ENCODE measurements at regions not wholly inside any gene's neighbourhood (a gene's known extent, or its start where the extent isn't known, plus 50 kb on each side); places are given as distances from the start of the nearest gene placed in this dataset.
"Not testable (repeated sequence)": the region's sequence is repeated elsewhere in the genome, so short reads cannot be mapped to it uniquely, and the experiment has no call there.

DNA sequence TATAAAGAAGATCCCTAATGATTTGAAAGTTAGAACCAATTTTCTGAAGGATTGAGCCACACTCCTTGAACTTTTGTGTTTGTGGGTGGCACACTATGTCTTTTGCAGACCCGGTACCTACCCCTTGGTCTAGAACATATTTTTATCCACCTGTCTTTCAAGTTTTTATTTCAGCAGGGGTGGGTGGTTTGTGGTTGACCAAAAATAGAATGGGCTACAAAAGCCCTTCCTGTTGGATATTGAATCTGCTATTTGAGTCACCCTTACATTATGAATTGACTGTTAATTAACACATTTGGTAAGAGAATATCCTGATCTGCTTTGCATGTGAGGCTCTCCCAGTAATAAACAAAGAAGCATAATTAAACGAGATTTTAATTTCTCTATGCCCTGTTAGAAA is 401.2 kb downstream of the POTEH start:
- not testable (repeated sequence) for H3K27ac Mint-ChIP-seq (ENCODE audit: unreplicated experiment); H3K36me3 Mint-ChIP-seq (ENCODE audit: low read depth); H3K4me1 Mint-ChIP-seq; DNase-seq (ENCODE audit: low read depth, low spot score); H3K27me3 Mint-ChIP-seq (ENCODE audit: low read depth); H3K9me3 Mint-ChIP-seq; H3K4me3 Mint-ChIP-seq

DNA sequence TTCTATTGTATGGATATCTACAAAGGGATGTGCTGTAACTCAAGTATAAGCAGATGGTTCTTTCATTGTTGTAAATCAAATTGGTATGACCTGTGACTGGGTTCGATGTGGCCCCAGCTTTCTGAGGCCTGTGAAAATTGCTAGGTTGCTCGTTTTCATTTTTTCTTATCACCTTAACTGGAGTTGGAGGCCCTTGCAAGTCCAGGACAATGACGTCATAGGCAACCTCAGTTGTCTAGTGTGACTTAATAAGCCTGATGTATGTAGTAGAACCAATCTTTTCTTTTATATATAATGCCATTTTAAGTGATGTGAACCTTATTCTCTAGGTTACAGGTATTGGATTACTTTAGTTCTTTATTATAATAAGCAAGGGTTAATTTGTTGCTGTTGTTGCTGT is 415.3 kb downstream of the POTEH start:
- not testable (repeated sequence) for H3K36me3 Mint-ChIP-seq (ENCODE audit: low read depth); H3K4me3 Mint-ChIP-seq; H3K27ac Mint-ChIP-seq (ENCODE audit: unreplicated experiment); H3K4me1 Mint-ChIP-seq; H3K27me3 Mint-ChIP-seq (ENCODE audit: low read depth); H3K9me3 Mint-ChIP-seq; DNase-seq (ENCODE audit: low read depth, low spot score)

DNA sequence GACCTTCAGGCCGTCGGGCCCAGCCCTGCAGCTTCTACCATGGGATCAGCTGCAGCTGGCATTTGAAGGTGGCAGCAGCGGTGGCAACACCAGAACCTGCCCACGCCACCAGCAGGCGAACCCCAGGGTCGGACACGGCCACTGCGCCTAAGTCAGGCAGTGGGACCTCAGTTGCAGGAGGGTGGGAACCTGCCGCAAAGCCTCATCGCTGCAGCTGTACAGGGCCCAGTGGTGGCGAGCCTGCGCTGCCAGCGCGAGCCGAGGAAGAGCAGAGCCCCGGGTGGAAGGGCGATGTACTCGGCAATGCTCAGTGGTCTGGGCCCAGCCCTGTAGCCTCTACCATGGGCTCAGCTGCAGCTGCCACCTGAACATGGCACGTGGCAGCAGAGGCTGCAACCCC is 441.6 kb downstream of the POTEH start:
- H3K27ac Mint-ChIP-seq (ENCODE audit: unreplicated experiment); H3K4me1 Mint-ChIP-seq; DNase-seq (ENCODE audit: low read depth, low spot score); H3K4me3 Mint-ChIP-seq; H3K9me3 Mint-ChIP-seq; H3K27me3 Mint-ChIP-seq (ENCODE audit: low read depth); H3K36me3 Mint-ChIP-seq (ENCODE audit: low read depth): not testable (repeated sequence)

DNA sequence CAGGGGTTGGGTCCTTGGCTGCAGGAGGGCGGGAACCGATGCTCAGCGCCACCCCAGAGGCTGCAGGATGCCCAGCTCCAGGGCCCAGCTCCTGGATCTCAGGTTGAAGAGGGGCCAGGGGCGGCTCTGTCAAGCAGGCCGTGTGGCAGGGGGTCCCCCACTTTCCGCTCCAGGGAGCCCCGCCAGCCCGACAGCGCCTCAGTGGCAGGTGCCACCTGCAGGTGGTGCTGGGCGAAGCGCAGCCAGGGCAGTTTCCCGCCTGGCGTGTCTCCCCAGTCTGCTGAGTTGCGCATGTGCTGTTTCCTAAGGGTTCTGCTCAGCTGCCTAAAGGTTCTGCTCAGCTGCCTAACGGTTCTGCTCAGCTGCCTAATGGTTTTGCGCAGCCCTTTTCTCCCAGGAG is 442.1 kb downstream of the POTEH start:
- no peaks in the 10 kb centered on the region for H3K4me1 Mint-ChIP-seq
- peaks cover 2% of the 10 kb centered on the region for H3K36me3 Mint-ChIP-seq (ENCODE audit: low read depth)
- H3K4me3 Mint-ChIP-seq = no peak overlapping the region
- no peak for DNase-seq (ENCODE audit: low read depth, low spot score)
- no peak overlapping the region for H3K27ac Mint-ChIP-seq (ENCODE audit: unreplicated experiment)
- H3K27me3 Mint-ChIP-seq (ENCODE audit: low read depth) = no peaks in the 10 kb centered on the region
- TF ChIP-seq, protein P1, sequence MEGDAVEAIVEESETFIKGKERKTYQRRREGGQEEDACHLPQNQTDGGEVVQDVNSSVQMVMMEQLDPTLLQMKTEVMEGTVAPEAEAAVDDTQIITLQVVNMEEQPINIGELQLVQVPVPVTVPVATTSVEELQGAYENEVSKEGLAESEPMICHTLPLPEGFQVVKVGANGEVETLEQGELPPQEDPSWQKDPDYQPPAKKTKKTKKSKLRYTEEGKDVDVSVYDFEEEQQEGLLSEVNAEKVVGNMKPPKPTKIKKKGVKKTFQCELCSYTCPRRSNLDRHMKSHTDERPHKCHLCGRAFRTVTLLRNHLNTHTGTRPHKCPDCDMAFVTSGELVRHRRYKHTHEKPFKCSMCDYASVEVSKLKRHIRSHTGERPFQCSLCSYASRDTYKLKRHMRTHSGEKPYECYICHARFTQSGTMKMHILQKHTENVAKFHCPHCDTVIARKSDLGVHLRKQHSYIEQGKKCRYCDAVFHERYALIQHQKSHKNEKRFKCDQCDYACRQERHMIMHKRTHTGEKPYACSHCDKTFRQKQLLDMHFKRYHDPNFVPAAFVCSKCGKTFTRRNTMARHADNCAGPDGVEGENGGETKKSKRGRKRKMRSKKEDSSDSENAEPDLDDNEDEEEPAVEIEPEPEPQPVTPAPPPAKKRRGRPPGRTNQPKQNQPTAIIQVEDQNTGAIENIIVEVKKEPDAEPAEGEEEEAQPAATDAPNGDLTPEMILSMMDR (conservative IDR thresholded peaks at IDR 0.05) = no peak
- H3K9me3 Mint-ChIP-seq = peaks cover 3% of the 10 kb centered on the region

DNA sequence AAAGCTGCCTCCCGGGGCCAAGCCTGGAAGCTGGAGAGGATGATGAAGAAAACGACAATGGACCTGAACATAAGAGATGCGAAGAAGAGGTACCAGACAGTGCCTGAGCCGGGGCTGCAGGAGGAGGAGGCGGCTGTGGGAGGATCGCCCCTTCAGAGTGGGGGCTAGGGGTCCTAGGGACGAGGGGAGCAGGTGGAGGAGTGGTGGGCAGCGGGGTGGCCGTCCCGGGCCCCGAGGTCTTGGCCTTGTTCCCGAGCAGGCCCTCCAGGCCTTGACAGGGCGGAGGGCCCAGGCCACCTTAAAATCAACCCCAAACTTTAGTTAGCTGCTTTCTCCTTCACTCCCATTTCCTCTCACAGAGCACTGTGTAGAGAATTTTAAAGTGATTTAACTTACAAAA is 442.8 kb downstream of the POTEH start:
- not testable (repeated sequence) for DNase-seq (ENCODE audit: low read depth, low spot score); H3K9me3 Mint-ChIP-seq; H3K4me1 Mint-ChIP-seq; H3K27me3 Mint-ChIP-seq (ENCODE audit: low read depth); H3K36me3 Mint-ChIP-seq (ENCODE audit: low read depth); H3K4me3 Mint-ChIP-seq; H3K27ac Mint-ChIP-seq (ENCODE audit: unreplicated experiment)

DNA sequence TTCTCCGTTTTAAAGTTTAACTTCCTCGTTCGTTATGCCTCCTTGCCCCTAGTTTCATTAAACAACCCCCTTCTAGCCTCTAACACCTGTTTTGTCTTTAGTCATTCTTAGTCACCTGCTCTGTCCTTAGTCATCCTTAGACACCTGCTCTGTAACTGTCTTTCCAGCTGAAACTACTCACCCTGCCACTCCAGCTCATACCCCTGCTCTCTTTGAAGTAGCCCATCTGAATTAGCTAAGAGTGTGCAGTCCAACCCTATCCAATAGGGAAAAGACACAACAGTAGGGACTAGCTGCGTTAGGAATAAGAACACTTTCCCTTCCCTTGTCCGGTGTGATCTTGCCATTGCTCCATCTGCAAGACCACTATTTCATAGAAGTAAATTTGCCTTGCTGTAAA is 446.5 kb downstream of the CCT8L2 start:
- H3K36me3 Mint-ChIP-seq (ENCODE audit: low read depth); H3K27me3 Mint-ChIP-seq (ENCODE audit: low read depth); H3K27ac Mint-ChIP-seq (ENCODE audit: unreplicated experiment); H3K4me3 Mint-ChIP-seq; H3K9me3 Mint-ChIP-seq; DNase-seq (ENCODE audit: low read depth, low spot score); H3K4me1 Mint-ChIP-seq: not testable (repeated sequence)

DNA sequence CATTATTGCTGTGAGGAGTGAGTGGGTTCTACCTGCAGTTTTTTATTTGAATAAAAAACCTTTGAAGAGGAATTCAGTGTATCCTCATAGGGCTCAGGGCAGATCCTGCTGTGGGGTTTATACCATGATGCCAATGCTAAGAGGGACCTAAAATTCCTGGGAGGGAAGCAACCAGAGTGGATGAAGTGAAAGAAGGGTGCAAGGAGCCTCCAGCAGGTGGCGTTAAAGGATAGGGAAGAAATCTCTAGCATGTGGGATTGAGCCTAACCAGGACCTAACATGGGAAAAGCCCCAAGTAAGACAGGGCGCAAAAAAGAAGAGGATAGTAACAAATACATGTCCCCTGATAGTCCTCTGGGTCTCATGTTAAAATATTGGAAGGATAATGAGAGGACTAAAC is 445.7 kb downstream of the CCT8L2 start:
- H3K27me3 Mint-ChIP-seq (ENCODE audit: low read depth); H3K4me1 Mint-ChIP-seq; DNase-seq (ENCODE audit: low read depth, low spot score); H3K27ac Mint-ChIP-seq (ENCODE audit: unreplicated experiment); H3K4me3 Mint-ChIP-seq; H3K36me3 Mint-ChIP-seq (ENCODE audit: low read depth); H3K9me3 Mint-ChIP-seq: not testable (repeated sequence)
- TF ChIP-seq, protein P1 (conservative IDR thresholded peaks at IDR 0.05) = peak; percentile 12

DNA sequence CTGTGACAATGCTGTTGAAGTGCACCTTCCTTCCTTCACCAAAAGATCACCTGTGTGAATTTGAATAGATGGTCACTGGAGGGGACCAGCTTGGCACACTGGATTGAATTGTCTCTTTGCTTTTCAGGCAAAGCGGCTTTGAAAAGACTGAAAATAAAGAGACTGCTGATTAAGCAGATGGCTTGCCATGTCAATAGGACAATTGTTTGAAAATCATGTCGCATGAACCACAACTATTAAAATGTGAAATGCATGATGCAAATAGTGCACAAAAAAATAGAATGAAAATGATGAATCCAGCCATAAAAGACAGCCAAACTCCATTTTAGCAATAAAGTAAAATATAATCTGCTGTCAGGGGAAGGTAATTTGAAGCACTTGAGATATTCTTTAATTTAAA is 415.3 kb downstream of the CCT8L2 start:
- H3K36me3 Mint-ChIP-seq (ENCODE audit: low read depth); DNase-seq (ENCODE audit: low read depth, low spot score); H3K9me3 Mint-ChIP-seq; H3K27me3 Mint-ChIP-seq (ENCODE audit: low read depth); H3K4me1 Mint-ChIP-seq; H3K27ac Mint-ChIP-seq (ENCODE audit: unreplicated experiment); H3K4me3 Mint-ChIP-seq: not testable (repeated sequence)

DNA sequence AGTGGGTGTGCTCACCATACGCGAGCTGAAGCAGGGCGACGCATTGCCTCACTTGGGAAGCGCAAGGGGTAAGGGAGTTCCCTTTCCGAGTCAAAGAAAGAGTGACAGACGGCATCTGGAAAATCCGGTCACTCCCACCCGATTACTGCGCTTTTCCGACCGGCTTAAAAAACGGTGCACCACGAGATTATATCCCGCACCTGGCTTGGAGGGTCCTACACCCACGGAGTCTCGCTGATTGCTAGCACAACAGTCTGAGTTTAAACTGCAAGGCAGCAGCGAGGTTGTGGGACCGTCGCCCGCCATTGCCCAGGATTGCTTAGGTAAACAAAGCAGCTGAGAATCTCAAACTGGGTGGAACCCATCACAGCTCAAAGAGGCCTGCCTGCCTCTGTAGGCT is 408.7 kb downstream of the CCT8L2 start:
- H3K27ac Mint-ChIP-seq (ENCODE audit: unreplicated experiment); DNase-seq (ENCODE audit: low read depth, low spot score); H3K36me3 Mint-ChIP-seq (ENCODE audit: low read depth); H3K4me1 Mint-ChIP-seq; H3K27me3 Mint-ChIP-seq (ENCODE audit: low read depth); H3K9me3 Mint-ChIP-seq; H3K4me3 Mint-ChIP-seq: not testable (repeated sequence)
